ENCODE measurements at regions not wholly inside any gene's neighbourhood (a gene's known extent, or its start where the extent isn't known, plus 50 kb on each side); places are given as distances from the start of the nearest gene placed in this dataset.

DNA sequence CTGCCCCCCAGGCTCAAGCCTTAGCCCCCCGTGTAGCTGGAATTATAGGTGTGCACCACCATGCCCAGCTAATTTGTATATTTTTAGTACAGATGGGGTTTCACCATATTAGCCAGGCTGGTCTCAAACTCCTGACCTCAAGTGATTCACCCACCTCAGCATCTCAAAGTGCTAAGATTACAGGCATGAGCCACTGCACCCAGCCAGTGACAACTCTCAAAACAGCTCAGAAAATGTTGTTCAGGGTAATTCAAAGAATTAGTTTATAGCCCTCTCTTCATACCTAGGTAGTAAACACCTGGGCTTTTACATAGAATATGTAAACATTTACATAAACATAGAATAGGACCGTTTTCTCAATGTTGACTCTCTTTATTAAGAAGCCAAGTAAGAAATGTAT lies 168.7 kb downstream of the ENC1 start:
- DNase-seq (ENCODE audit: low read depth): no peak
- Histone ChIP-seq H3K36me3 (ENCODE audit: control insufficient read depth, insufficient read depth, low read length) (no peaks in the 10 kb centered on the region), H3K27me3 (ENCODE audit: control insufficient read depth, insufficient read depth, low read length) (no peaks in the 10 kb centered on the region), H3K4me3 (ENCODE audit: low read depth, low read length) (no peak overlapping the region)
- TF ChIP-seq CTCF (IDR thresholded peaks at IDR 0.05; ENCODE audit: insufficient read depth, low read length, poor library complexity, severe bottlenecking): no peak

DNA sequence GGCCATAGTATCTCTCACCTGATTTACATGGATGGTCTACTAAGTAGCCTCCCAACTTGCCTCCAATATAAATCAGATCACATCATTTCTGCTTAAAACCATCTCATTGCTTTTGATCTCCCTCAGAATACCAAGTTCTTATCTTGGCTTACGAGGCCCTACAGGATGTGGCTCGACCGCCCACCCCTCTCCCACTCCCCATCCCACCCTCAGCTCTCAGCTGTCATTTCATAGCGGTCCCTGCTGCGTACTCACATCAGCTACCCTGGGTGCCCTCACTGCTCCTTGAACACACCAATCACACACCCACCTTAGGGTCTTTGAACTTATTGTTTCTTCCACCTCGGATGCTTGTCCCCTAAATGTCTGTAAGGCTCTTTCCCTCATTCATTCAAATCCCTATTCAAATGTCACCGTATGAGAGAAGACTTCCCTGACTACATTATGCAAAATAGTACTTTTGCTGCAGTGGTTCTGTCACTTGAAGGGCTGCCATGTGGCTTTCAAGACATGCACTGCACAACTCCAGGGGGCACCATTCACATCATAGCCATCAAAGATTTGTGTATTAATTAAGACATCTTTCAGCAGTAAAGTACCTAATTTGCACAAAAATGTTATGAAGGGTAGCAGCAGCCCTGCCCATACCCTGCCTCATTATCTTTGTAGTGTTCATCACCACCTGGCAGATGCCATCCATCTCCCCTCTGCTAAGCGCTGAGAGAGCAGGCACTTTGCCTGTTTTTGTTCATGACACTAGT lies 171.1 kb downstream of the ENC1 start:
- Histone ChIP-seq H3K36me3 (ENCODE audit: control insufficient read depth, insufficient read depth, low read length) (no peaks in the 10 kb centered on the region), H3K4me3 (ENCODE audit: low read depth, low read length) (no peak overlapping the region), H3K27me3 (ENCODE audit: control insufficient read depth, insufficient read depth, low read length) (no peaks in the 10 kb centered on the region)
- no peak for TF ChIP-seq CTCF (IDR thresholded peaks at IDR 0.05; ENCODE audit: insufficient read depth, low read length, poor library complexity, severe bottlenecking)
- DNase-seq (ENCODE audit: low read depth): no peak

- H3K36me3 ChIP-seq (ENCODE audit: control insufficient read depth, insufficient read depth, low read length): no peaks in the 10 kb centered on the region
- TF ChIP-seq CTCF (IDR thresholded peaks at IDR 0.05; ENCODE audit: insufficient read depth, low read length, poor library complexity, severe bottlenecking): no peak
- no peak overlapping the region for H3K4me3 ChIP-seq (ENCODE audit: low read depth, low read length)
- DNase-seq (ENCODE audit: low read depth): peak; percentile 4
- no peaks in the 10 kb centered on the region for H3K27me3 ChIP-seq (ENCODE audit: control insufficient read depth, insufficient read depth, low read length)
Measured at GRCh38 chr5:74468421-74468820, 172.1 kb downstream of the ENC1 start.

GRCh38 chr5:74465724-74466123 lies 174.8 kb downstream of the ENC1 start:
- Histone ChIP-seq H3K27me3 (ENCODE audit: control insufficient read depth, insufficient read depth, low read length) (no peaks in the 10 kb centered on the region), H3K36me3 (ENCODE audit: control insufficient read depth, insufficient read depth, low read length) (no peaks in the 10 kb centered on the region), H3K4me3 (ENCODE audit: low read depth, low read length) (no peak overlapping the region)
- TF ChIP-seq CTCF (IDR thresholded peaks at IDR 0.05; ENCODE audit: insufficient read depth, low read length, poor library complexity, severe bottlenecking): no peak
- DNase-seq (ENCODE audit: low read depth): no peak

GRCh38 chr5:74464512-74465209 lies 175.9 kb downstream of the ENC1 start:
- H3K4me3 ChIP-seq (ENCODE audit: low read depth, low read length): no peak overlapping the region
- no peak for TF ChIP-seq CTCF (IDR thresholded peaks at IDR 0.05; ENCODE audit: insufficient read depth, low read length, poor library complexity, severe bottlenecking)
- no peaks in the 10 kb centered on the region for H3K36me3 ChIP-seq (ENCODE audit: control insufficient read depth, insufficient read depth, low read length)
- DNase-seq (ENCODE audit: low read depth): no peak
- no peaks in the 10 kb centered on the region for H3K27me3 ChIP-seq (ENCODE audit: control insufficient read depth, insufficient read depth, low read length)
